Mesothelial cell of epicardium (in vitro differentiated cells): ENCODE measurements at regions not wholly inside any gene's neighbourhood (a gene's known extent, or its start where the extent isn't known, plus 50 kb on each side); places are given as distances from the start of the nearest gene placed in this dataset.

ENCODE experiments used
- DNase-seq, 2 experiments: peaks; one replicate each; pipeline ENCODE4 v3.0.0; 2021; ENCODE audit warnings: low spot score in 2 of 2; ENCODE audit not compliant: unreplicated experiment in 2 of 2
- H3K27ac Mint-ChIP-seq: 2 replicates; pipeline ENCODE4 v1.8.0; 2021; ENCODE audit warnings: mixed read lengths
- H3K27me3 Mint-ChIP-seq: 2 replicates; pipeline ENCODE4 v1.8.0; 2021; ENCODE audit warnings: low read depth, mixed read lengths
- H3K36me3 Mint-ChIP-seq: 2 replicates; pipeline ENCODE4 v1.8.0; 2021; ENCODE audit warnings: mixed read lengths
- H3K4me1 Mint-ChIP-seq: 2 replicates; pipeline ENCODE4 v1.8.0; 2021; ENCODE audit warnings: mixed read lengths
- H3K4me3 Mint-ChIP-seq: 2 replicates; pipeline ENCODE4 v1.8.0; 2021; ENCODE audit warnings: mild to moderate bottlenecking, moderate library complexity, mixed read lengths
- H3K9me3 Mint-ChIP-seq: 2 replicates; pipeline ENCODE4 v1.8.0; 2021; ENCODE audit warnings: mixed read lengths
- TF ChIP-seq, protein P1 (sequence below): fragments of 200-600 bp; sonication (generic); IDR thresholded peaks from one replicate; pipeline ENCODE4 v1.5.0; 2021; ENCODE audit warnings: antibody characterized with exemption; ENCODE audit not compliant: unreplicated experiment

DNA sequence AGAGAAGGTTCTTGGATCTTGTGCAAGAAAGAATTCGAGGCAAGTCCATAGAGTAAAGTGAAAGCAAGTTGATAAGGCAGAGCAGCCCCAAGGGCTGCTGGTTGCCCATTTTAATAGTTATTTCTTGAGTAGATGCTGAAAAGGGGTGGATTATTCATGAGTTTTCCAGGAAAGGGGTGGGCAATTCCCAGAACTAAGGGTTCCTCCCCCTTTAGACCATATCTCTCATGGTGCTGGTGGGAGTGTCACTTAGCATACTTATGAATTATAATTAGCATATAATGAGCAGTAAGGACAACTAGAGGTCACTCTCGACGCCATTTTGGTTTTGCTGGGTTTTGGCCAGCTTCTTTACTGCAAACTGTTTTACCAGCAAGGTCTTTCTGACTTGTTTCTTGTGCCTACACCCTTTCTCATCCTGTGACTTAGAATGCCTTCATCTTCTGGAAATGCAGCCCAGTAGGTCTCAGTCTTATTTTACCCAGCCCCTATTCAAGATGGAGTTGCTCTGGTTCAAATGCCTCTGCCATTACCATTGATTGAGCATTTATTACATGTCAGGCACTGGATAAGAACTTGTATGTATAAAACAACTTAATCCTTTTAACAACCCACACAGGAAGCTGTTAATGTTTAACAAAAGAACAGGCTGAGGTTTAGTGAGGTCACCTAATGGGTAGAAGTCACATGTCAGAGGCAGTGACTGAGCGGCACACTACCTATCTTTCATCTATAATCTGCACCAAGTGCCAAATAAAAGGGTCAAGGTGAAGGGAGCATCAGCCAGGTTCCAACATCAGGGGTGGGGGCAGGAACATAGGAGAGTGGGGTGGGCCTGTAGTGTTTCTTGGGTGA is 250.9 kb downstream of the ICOS start:
- Mint-ChIP-seq H3K27me3 (peaks cover 1% of the 10 kb centered on the region), H3K27ac (no peak overlapping the region), H3K9me3 (peaks cover 7% of the 10 kb centered on the region), H3K36me3 (no peaks in the 10 kb centered on the region), H3K4me3 (no peak overlapping the region), H3K4me1 (peaks cover 30% of the 10 kb centered on the region)
- TF ChIP-seq, protein P1, sequence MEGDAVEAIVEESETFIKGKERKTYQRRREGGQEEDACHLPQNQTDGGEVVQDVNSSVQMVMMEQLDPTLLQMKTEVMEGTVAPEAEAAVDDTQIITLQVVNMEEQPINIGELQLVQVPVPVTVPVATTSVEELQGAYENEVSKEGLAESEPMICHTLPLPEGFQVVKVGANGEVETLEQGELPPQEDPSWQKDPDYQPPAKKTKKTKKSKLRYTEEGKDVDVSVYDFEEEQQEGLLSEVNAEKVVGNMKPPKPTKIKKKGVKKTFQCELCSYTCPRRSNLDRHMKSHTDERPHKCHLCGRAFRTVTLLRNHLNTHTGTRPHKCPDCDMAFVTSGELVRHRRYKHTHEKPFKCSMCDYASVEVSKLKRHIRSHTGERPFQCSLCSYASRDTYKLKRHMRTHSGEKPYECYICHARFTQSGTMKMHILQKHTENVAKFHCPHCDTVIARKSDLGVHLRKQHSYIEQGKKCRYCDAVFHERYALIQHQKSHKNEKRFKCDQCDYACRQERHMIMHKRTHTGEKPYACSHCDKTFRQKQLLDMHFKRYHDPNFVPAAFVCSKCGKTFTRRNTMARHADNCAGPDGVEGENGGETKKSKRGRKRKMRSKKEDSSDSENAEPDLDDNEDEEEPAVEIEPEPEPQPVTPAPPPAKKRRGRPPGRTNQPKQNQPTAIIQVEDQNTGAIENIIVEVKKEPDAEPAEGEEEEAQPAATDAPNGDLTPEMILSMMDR: no peak
- no peak for DNase-seq

DNA sequence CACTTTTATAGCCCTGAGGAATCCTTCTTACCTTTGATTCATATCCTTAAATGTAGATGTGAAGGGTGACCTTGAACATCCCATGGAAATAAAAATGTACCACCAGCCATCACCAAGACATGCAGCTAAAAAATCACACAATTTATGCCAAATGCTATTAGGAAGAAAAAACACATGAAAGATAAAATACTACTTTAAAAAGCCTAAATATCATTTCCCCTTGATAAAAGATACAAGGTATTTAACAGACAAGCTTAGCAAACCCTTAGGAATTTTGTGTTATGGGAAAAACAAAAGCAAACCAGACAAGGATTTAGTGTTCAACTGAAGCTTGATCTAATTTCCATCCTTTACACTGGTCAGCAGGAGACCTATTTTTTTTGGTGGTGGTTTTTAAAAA is 255.0 kb downstream of the ICOS start:
- no peak overlapping the region for H3K4me3 Mint-ChIP-seq
- TF ChIP-seq, protein P1: no peak
- H3K9me3 Mint-ChIP-seq: peaks cover 7% of the 10 kb centered on the region
- peaks cover 24% of the 10 kb centered on the region for H3K4me1 Mint-ChIP-seq
- no peaks in the 10 kb centered on the region for H3K36me3 Mint-ChIP-seq
- H3K27ac Mint-ChIP-seq: no peak overlapping the region
- H3K27me3 Mint-ChIP-seq: peaks cover 23% of the 10 kb centered on the region
- no peak for DNase-seq

DNA sequence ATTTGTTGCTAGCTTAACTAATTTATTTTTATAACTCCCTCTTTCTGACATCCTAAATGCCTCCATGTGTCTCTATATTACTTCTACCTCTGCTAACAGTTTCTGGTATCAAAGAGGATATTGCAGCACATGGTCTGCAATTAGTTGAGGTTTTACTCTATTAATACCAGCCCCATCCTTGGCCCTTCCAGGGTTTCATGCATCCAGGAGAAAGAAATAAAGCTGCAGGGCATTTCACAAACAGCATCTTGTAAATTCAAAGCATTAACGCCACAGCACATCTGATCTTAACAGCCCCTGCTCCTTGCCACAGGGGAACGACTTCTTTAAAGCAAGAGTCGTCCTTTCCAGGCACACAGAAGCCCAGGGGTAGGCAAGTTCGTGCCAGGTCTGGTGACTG is 258.9 kb downstream of the ICOS start:
- Mint-ChIP-seq H3K27me3 (peaks cover 41% of the 10 kb centered on the region), H3K4me1 (peaks cover 19% of the 10 kb centered on the region), H3K4me3 (no peak overlapping the region), H3K27ac (no peak overlapping the region), H3K9me3 (no peaks in the 10 kb centered on the region), H3K36me3 (no peaks in the 10 kb centered on the region)
- DNase-seq: no peak
- TF ChIP-seq, protein P1: no peak

DNA sequence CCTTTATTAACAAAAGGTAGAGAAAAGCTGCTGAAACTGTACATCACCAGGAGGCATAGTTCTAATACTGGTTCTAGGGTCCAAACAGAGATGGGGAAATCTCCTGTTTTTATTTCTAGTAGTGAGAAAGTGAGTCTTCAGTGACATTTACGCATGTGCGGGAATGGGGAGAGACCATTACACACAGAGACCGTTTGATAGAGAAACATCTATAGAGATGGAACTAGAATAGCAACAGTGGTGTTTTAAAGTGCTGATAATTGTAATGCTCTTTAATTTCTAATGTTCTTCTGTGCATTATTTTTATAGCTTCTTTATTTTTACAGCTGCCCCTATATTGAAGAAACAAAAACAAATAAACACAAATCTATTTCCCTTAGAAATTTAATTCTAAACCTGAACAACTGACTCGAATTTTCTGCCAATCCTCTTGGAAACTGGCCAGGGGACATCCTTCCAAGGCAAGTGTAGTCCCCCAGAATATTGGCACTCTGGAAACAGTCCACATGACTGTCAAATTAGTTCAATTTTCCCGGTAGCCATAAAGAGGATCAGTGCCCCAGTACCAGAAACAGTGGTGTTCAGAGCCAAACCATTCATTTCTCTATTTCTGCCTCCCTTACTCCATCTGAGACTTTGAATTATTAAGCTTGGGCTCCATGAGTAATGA is 260.9 kb downstream of the ICOS start:
- peaks cover 4% of the 10 kb centered on the region for H3K4me1 Mint-ChIP-seq
- no peaks in the 10 kb centered on the region for H3K9me3 Mint-ChIP-seq

GRCh38 chr2:204199357-204199756 is 262.8 kb downstream of the ICOS start:
- DNase-seq: no peak
- Mint-ChIP-seq H3K27ac (no peak overlapping the region), H3K4me1 (peaks cover 4% of the 10 kb centered on the region), H3K27me3 (peaks cover 36% of the 10 kb centered on the region), H3K9me3 (no peaks in the 10 kb centered on the region), H3K36me3 (no peaks in the 10 kb centered on the region), H3K4me3 (no peak overlapping the region)
- TF ChIP-seq, protein P1: no peak

More for the DNA sequence above, 260.9 kb downstream of the ICOS start:
- TF ChIP-seq, protein P1: no peak
- DNase-seq: no peak
- Mint-ChIP-seq H3K36me3 (no peaks in the 10 kb centered on the region), H3K27ac (no peak overlapping the region), H3K4me3 (no peak overlapping the region), H3K27me3 (peaks cover 49% of the 10 kb centered on the region)
